Panc1 (cell line): ENCODE measurements at regions not wholly inside any gene's neighbourhood (a gene's known extent, or its start where the extent isn't known, plus 50 kb on each side); places are given as distances from the start of the nearest gene placed in this dataset.

Experiments used
- ATAC-seq: fragments of 200-7000 bp; cut with Tn5 transposase; 2 replicates; pipeline ENCODE4 v1.9.1; 2020; ENCODE audit warnings: mild to moderate bottlenecking, moderate library complexity
- BruUV-seq: library from RNA; stranded (reverse); fragments of 400-500 nt; replicated peaks from 2 replicates; lab custom pipeline; 2021; lab: Mats Ljungman, UMichigan
- CTCF ChIA-PET: fragments of 300-600 bp; sonication (Branson Sonifier 250); formaldehyde crosslinking; loops from one replicate; lab custom pipeline; 2022; ENCODE audit warnings: antibody characterized with exemption; lab: Charles Lee
- POLR2A ChIA-PET: fragments of 300-600 bp; sonication (Branson Sonifier 250); formaldehyde crosslinking; loops from one replicate; lab custom pipeline; 2022; ENCODE audit warnings: antibody characterized with exemption; lab: Charles Lee
- DNase-seq: peaks from one replicate; pipeline ENCODE4 v3.0.0-alpha.2; 2010; ENCODE audit warnings: low read depth, low spot score
- H3K27ac ChIP-seq: 2 replicates; pipeline ENCODE4 v1.5.1; 2011; ENCODE audit warnings: mild to moderate bottlenecking, low read length, inconsistent platforms
- H3K27me3 ChIP-seq: fragments of 200-500 bp; sonication (Bioruptor generic); 2 replicates; pipeline ENCODE4 v1.6.0; 2014; ENCODE audit warnings: low read length, inconsistent platforms; ENCODE audit not compliant: control insufficient read depth, insufficient read depth
- H3K36me3 ChIP-seq: fragments of 200-500 bp; sonication (Bioruptor generic); 2 replicates; pipeline ENCODE4 v1.5.1; 2014; ENCODE audit warnings: inconsistent platforms, mild to moderate bottlenecking, low read length, moderate library complexity; ENCODE audit not compliant: control insufficient read depth, insufficient read depth
- H3K4me1 ChIP-seq: 2 replicates; pipeline ENCODE4 v1.5.1; 2011; ENCODE audit warnings: inconsistent platforms, mild to moderate bottlenecking, low read length, moderate library complexity; ENCODE audit not compliant: control insufficient read depth, insufficient read depth
- H3K4me3 ChIP-seq, 2 experiments: 2 replicates each; pipeline ENCODE4 v1.5.1; 2011 to 2012; ENCODE audit warnings: low read depth in 2 of 2, low read length in 2 of 2, mild to moderate bottlenecking in 2 of 2, inconsistent platforms in 1 of 2, moderate library complexity in 1 of 2
- H3K9me3 ChIP-seq: fragments of 200-500 bp; sonication (Bioruptor generic); 2 replicates; pipeline ENCODE4 v1.5.1; 2014; ENCODE audit warnings: low read depth, mild to moderate bottlenecking, inconsistent platforms, low read length, moderate library complexity; ENCODE audit not compliant: control insufficient read depth, insufficient read depth
- POLR2AphosphoS5 ChIP-seq: IDR thresholded peaks from 2 replicates; pipeline ENCODE4 v1.6.1; 2012; ENCODE audit warnings: mild to moderate bottlenecking, low read depth, low read length, moderate library complexity
- SIN3A ChIP-seq: IDR thresholded peaks from 2 replicates; pipeline ENCODE4 v1.6.1; 2012; ENCODE audit warnings: low read depth, mild to moderate bottlenecking, low read length, moderate library complexity, borderline replicate concordance; ENCODE audit not compliant: insufficient read depth
- TCF7L2 ChIP-seq: IDR thresholded peaks from 2 replicates; pipeline ENCODE4 v1.6.1; 2011; ENCODE audit warnings: mild to moderate bottlenecking, low read depth, low read length, inconsistent platforms
- in situ Hi-C: cut with HindIII; loops from 2 replicates; pipeline ENCODE4 v1.10.0; 2016; ENCODE audit warnings: low sequenced_read_pairs, low pct_unique_long_range_greater_than_20kb
- intact Hi-C: fragments of 100-400 bp; cut with micrococcal nuclease; formaldehyde crosslinking; loops from one replicate; pipeline ENCODE4 v1.10.0; 2022; ENCODE audit not compliant: unreplicated experiment
- TF ChIP-seq, protein P1 (sequence below): fragments of 450-650 bp; IDR thresholded peaks from 2 replicates; pipeline ENCODE4 v1.5.1; 2017; ENCODE audit warnings: mild to moderate bottlenecking
- TF ChIP-seq, protein P2 (sequence below), 2 experiments: IDR thresholded peaks; 2 replicates each; pipeline ENCODE4 v1.6.1; 2011 to 2012; ENCODE audit warnings: low read depth in 2 of 2, control low read depth in 1 of 2, low read length in 1 of 2, mild to moderate bottlenecking in 1 of 2, moderate library complexity in 1 of 2; ENCODE audit not compliant: insufficient read depth in 1 of 2

DNA sequence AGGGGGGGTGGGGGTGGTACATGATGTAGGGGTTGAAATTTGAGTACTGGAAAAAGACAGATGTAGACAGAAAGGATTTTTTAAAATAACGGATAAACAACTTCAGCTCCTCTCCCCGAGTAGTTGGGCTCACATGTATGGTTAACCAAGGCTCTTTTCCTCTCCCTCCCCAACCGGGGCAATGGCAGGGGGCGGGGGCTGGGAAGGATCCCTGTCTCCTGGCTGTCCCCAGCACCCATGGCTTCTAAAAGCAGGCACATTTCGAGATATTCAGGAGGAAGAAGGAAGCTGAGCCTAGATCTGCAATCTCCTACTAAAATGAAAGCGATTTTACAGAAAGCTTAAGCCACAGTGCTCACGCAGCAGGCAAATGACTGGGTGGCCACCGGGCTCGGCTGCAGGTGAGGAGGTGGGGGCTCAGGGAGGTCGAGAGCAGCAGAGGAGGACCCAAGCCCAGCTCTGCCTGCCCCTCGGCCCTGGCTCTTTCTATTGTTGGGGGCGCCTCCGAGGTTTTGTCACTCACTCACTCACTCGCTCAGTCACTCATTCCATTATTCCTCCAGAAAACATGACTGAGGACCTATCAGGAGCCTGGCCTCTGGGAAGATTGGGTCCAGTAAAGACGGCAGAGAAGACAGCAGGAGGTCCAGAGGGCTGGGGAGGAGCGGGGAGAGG lies 573.3 kb downstream of the PTPRU start:
- H3K4me1 ChIP-seq, result no peaks in the 10 kb centered on the region
- ATAC-seq (no peak), DNase-seq (no peak)
- in situ Hi-C loops, result no loop called here
- H3K9me3 ChIP-seq, result no peaks in the 10 kb centered on the region
- intact Hi-C loops, result no loop called here
- no peak overlapping the region for H3K4me3 ChIP-seq
- no TSS peak for BruUV-seq
- ChIA-PET CTCF (no interaction called here), POLR2A (no interaction called here)
- no peaks in the 10 kb centered on the region for H3K36me3 ChIP-seq
- no peak overlapping the region for H3K27ac ChIP-seq
- H3K27me3 ChIP-seq, result no peaks in the 10 kb centered on the region
- TF ChIP-seq, protein P1, sequence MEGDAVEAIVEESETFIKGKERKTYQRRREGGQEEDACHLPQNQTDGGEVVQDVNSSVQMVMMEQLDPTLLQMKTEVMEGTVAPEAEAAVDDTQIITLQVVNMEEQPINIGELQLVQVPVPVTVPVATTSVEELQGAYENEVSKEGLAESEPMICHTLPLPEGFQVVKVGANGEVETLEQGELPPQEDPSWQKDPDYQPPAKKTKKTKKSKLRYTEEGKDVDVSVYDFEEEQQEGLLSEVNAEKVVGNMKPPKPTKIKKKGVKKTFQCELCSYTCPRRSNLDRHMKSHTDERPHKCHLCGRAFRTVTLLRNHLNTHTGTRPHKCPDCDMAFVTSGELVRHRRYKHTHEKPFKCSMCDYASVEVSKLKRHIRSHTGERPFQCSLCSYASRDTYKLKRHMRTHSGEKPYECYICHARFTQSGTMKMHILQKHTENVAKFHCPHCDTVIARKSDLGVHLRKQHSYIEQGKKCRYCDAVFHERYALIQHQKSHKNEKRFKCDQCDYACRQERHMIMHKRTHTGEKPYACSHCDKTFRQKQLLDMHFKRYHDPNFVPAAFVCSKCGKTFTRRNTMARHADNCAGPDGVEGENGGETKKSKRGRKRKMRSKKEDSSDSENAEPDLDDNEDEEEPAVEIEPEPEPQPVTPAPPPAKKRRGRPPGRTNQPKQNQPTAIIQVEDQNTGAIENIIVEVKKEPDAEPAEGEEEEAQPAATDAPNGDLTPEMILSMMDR, result no peak
- TF ChIP-seq TCF7L2 (no peak), SIN3A (no peak), POLR2AphosphoS5 (no peak)
- TF ChIP-seq, protein P2, sequence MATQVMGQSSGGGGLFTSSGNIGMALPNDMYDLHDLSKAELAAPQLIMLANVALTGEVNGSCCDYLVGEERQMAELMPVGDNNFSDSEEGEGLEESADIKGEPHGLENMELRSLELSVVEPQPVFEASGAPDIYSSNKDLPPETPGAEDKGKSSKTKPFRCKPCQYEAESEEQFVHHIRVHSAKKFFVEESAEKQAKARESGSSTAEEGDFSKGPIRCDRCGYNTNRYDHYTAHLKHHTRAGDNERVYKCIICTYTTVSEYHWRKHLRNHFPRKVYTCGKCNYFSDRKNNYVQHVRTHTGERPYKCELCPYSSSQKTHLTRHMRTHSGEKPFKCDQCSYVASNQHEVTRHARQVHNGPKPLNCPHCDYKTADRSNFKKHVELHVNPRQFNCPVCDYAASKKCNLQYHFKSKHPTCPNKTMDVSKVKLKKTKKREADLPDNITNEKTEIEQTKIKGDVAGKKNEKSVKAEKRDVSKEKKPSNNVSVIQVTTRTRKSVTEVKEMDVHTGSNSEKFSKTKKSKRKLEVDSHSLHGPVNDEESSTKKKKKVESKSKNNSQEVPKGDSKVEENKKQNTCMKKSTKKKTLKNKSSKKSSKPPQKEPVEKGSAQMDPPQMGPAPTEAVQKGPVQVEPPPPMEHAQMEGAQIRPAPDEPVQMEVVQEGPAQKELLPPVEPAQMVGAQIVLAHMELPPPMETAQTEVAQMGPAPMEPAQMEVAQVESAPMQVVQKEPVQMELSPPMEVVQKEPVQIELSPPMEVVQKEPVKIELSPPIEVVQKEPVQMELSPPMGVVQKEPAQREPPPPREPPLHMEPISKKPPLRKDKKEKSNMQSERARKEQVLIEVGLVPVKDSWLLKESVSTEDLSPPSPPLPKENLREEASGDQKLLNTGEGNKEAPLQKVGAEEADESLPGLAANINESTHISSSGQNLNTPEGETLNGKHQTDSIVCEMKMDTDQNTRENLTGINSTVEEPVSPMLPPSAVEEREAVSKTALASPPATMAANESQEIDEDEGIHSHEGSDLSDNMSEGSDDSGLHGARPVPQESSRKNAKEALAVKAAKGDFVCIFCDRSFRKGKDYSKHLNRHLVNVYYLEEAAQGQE (IDR thresholded peaks at IDR 0.05; ENCODE audit: insufficient read depth in 1 of 2, low read depth in 2 of 2, low read length in 1 of 2), result no peak

DNA sequence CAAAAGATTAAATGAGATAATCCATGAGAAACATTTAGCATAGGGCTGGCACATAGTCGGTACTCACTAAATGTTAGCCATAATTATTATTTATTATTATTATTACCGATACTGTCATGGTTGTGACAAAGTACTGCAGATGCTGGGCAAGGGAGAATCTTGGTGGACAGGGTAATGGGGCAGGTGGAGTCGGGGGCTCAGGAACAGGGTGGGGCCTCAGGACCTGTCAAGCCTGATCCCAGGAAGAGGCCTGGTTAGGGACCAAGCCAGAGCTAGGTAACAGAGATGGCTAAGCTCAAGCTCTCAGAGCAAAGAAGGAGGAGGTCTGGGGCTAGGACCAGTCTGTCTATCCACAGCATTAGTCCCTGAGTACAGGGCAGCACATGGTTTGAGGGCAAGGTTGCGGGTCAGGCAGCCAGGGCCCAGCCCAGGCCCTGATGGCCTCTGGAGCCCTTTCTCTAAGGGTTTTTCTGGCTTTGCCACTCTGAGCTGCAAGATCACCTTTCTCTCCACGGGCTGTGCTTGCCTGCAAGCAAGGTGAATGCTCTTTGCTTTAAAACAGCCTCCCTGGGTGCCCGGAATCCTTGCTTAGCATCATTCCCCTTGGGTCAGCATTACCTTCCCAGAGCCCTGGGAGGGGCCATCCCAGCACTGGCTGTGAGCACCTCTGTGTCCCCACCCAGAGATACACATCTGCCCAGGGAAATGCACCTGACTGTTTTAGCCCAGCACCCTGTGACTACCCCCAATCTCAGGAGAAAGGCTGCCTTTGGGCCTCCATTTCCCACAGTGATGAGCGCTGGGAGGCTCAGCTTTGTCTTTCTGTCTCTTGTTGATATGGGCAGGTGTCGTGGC lies 572.0 kb downstream of the PTPRU start:
- no peaks in the 10 kb centered on the region for H3K9me3 ChIP-seq
- ATAC-seq, result no peak
- H3K27ac ChIP-seq, result no peak overlapping the region
- TF ChIP-seq, protein P2 (IDR thresholded peaks at IDR 0.05; ENCODE audit: insufficient read depth in 1 of 2, low read depth in 2 of 2, low read length in 1 of 2), result no peak
- no peak for TF ChIP-seq POLR2AphosphoS5
- TF ChIP-seq, protein P1, result no peak
- no peak for TF ChIP-seq TCF7L2
- no peak for TF ChIP-seq SIN3A
- intact Hi-C loops, result no loop called here
- no peak overlapping the region for H3K4me3 ChIP-seq
- BruUV-seq, result no TSS peak
- no peaks in the 10 kb centered on the region for H3K4me1 ChIP-seq
- DNase-seq, result no peak
- in situ Hi-C loops, result no loop called here
- H3K27me3 ChIP-seq, result no peaks in the 10 kb centered on the region
- CTCF ChIA-PET, result no interaction called here
- POLR2A ChIA-PET, result no interaction called here
- no peaks in the 10 kb centered on the region for H3K36me3 ChIP-seq
